ENCODE measurements at regions not wholly inside any gene's neighbourhood (a gene's known extent, or its start where the extent isn't known, plus 50 kb on each side); places are given as distances from the start of the nearest gene placed in this dataset.

GRCh38 chr7:26005683-26006410 is 146.2 kb upstream of the NFE2L3 start:
- TF ChIP-seq, protein P1, sequence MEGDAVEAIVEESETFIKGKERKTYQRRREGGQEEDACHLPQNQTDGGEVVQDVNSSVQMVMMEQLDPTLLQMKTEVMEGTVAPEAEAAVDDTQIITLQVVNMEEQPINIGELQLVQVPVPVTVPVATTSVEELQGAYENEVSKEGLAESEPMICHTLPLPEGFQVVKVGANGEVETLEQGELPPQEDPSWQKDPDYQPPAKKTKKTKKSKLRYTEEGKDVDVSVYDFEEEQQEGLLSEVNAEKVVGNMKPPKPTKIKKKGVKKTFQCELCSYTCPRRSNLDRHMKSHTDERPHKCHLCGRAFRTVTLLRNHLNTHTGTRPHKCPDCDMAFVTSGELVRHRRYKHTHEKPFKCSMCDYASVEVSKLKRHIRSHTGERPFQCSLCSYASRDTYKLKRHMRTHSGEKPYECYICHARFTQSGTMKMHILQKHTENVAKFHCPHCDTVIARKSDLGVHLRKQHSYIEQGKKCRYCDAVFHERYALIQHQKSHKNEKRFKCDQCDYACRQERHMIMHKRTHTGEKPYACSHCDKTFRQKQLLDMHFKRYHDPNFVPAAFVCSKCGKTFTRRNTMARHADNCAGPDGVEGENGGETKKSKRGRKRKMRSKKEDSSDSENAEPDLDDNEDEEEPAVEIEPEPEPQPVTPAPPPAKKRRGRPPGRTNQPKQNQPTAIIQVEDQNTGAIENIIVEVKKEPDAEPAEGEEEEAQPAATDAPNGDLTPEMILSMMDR (IDR thresholded peaks at IDR 0.05; ENCODE audit: borderline replicate concordance, extremely low read depth, low read length, poor library complexity, severe bottlenecking), result no peak
- no peak for TF ChIP-seq EZH2 (IDR thresholded peaks at IDR 0.05; ENCODE audit: borderline replicate concordance, low read depth, low read length, severe bottlenecking)
